HG03558 (cell line): ENCODE measurements at regions not wholly inside any gene's neighbourhood (a gene's known extent, or its start where the extent isn't known, plus 50 kb on each side); places are given as distances from the start of the nearest gene placed in this dataset.
A peak's percentile ranks its signal among the peaks of the same experiment; 100 is the strongest.
"Not testable (repeated sequence)": the region's sequence is repeated elsewhere in the genome, so short reads cannot be mapped to it uniquely, and the experiment has no call there.

ENCODE experiments used
- ATAC-seq: cut with Tn5 transposase; IDR thresholded peaks from one replicate; pipeline ENCODE4 v1.9.1; 2021; ENCODE audit warnings: moderate number of reproducible peaks; ENCODE audit not compliant: unreplicated experiment; ENCODE audit errors: extremely low read depth

GRCh38 chr1:221018414-221018813 is 139.2 kb downstream of the HLX start:
- ATAC-seq: no peak

- no peak for ATAC-seq
These were observed 143.1 kb downstream of the HLX start for GRCh38 chr1:221022331-221022730.

GRCh38 chr1:221023482-221023881 is 144.2 kb downstream of the HLX start:
- ATAC-seq: no peak

- ATAC-seq: no peak
These were observed 146.3 kb downstream of the HLX start for GRCh38 chr1:221025501-221025900.

- ATAC-seq: no peak
These were observed 146.7 kb downstream of the HLX start for GRCh38 chr1:221025956-221026355.

GRCh38 chr1:221029981-221030649 is 150.9 kb downstream of the HLX start:
- no peak for ATAC-seq

- ATAC-seq: no peak
These were observed 151.7 kb downstream of the HLX start for GRCh38 chr1:221030990-221031389.

GRCh38 chr1:221031458-221032203 is 152.4 kb downstream of the HLX start:
- no peak for ATAC-seq

GRCh38 chr1:221032204-221032585 is 153.0 kb downstream of the HLX start:
- no peak for ATAC-seq

GRCh38 chr1:221032637-221033280 is 153.5 kb downstream of the HLX start:
- no peak for ATAC-seq

GRCh38 chr1:221035662-221036153 is 156.5 kb downstream of the HLX start:
- ATAC-seq: no peak

GRCh38 chr1:221039616-221040015 is 160.4 kb downstream of the HLX start:
- no peak for ATAC-seq

- ATAC-seq: no peak
These were observed 160.9 kb downstream of the HLX start for GRCh38 chr1:221040101-221040500.

- ATAC-seq: no peak
These were observed 161.5 kb downstream of the HLX start for GRCh38 chr1:221040691-221041285.

GRCh38 chr1:221044538-221044937 is 165.3 kb downstream of the HLX start:
- no peak for ATAC-seq

- no peak for ATAC-seq
These were observed 165.9 kb downstream of the HLX start for GRCh38 chr1:221045151-221045550.

GRCh38 chr1:221045842-221046831 is 166.9 kb downstream of the HLX start:
- ATAC-seq: peak; percentile 89

GRCh38 chr1:221051391-221051790 is 172.1 kb downstream of the HLX start:
- ATAC-seq: not testable (repeated sequence)

GRCh38 chr1:221053889-221054288 is 174.6 kb downstream of the HLX start:
- ATAC-seq: no peak

GRCh38 chr1:221059506-221059905 is 180.3 kb downstream of the HLX start:
- no peak for ATAC-seq
